OCI-LY3 (cell line): ENCODE measurements at regions not wholly inside any gene's neighbourhood (a gene's known extent, or its start where the extent isn't known, plus 50 kb on each side); places are given as distances from the start of the nearest gene placed in this dataset.
"Not testable (repeated sequence)": the region's sequence is repeated elsewhere in the genome, so short reads cannot be mapped to it uniquely, and the experiment has no call there.

Source experiments
- H2AFZ ChIP-seq: fragments of 200-600, 300-600 bp; shearing (Covaris generic); 2 replicates; pipeline ENCODE4 v1.6.0; 2014; ENCODE audit warnings: antibody characterized with exemption, low read depth, low read length
- H3K27ac ChIP-seq: fragments of 200-600, 300-600 bp; sonication (generic); 2 replicates; pipeline ENCODE4 v1.5.1; 2014; ENCODE audit warnings: mild to moderate bottlenecking, low read length, moderate library complexity, mixed read lengths
- H3K27me3 ChIP-seq: fragments of 200-600, 300-600 bp; sonication (generic); 2 replicates; pipeline ENCODE4 v1.6.1; 2014; ENCODE audit warnings: low read depth, low read length, mixed read lengths
- H3K36me3 ChIP-seq: fragments of 200-600, 300-600 bp; sonication (generic); replicated peaks from 2 replicates; pipeline ENCODE3; 2014; ENCODE audit warnings: low read depth, low read length, mixed read lengths
- H3K4me1 ChIP-seq: fragments of 300-600, 200-600 bp; sonication (generic); 2 replicates; pipeline ENCODE4 v1.6.1; 2014; ENCODE audit warnings: low read length, mixed read lengths
- H3K4me2 ChIP-seq: fragments of 200-600, 300-600 bp; sonication (generic); 2 replicates; pipeline ENCODE4 v1.6.1; 2014; ENCODE audit warnings: low read length, mixed read lengths
- H3K4me3 ChIP-seq: fragments of 300-600, 200-600 bp; sonication (generic); 2 replicates; pipeline ENCODE4 v1.5.1; 2014; ENCODE audit warnings: antibody characterized with exemption, mild to moderate bottlenecking, low read length, moderate library complexity
- H3K79me2 ChIP-seq: fragments of 300-600, 200-600 bp; shearing (Covaris generic); 2 replicates; pipeline ENCODE4 v1.6.1; 2014; ENCODE audit warnings: mild to moderate bottlenecking, low read length, mixed read lengths
- H3K9ac ChIP-seq: fragments of 300-600, 200-600 bp; shearing (Covaris generic); 2 replicates; pipeline ENCODE4 v1.6.0; 2014; ENCODE audit warnings: mild to moderate bottlenecking, low read length, moderate library complexity
- H3K9me3 ChIP-seq: fragments of 200-600, 300-600 bp; shearing (Covaris generic); 2 replicates; pipeline ENCODE4 v1.6.1; 2014; ENCODE audit warnings: low read length, mixed read lengths; ENCODE audit not compliant: insufficient read depth
- H4K20me1 ChIP-seq: fragments of 200-600, 300-600 bp; sonication (generic); 2 replicates; pipeline ENCODE4 v1.6.1; 2016; ENCODE audit warnings: low read length, mixed read lengths; ENCODE audit not compliant: insufficient read depth
- CTCF ChIP-seq: fragments of 200-600, 300-600 bp; sonication (generic); IDR thresholded peaks from 2 replicates; pipeline ENCODE4 v1.5.1; 2014; ENCODE audit warnings: antibody characterized with exemption, low read length, low read depth
- EZH2phosphoT487 ChIP-seq: fragments of 200-600 bp; shearing (Covaris generic); IDR thresholded peaks from 2 replicates; pipeline ENCODE4 v1.6.1; 2018; ENCODE audit warnings: antibody characterized with exemption, mixed run types, low read depth

GRCh38 chr16:65244787-65245186 lies 122.9 kb upstream of the CDH11 start:
- H3K79me2 ChIP-seq, result no peaks in the 10 kb centered on the region
- H3K9me3 ChIP-seq, result no peaks in the 10 kb centered on the region
- no peaks in the 10 kb centered on the region for H3K4me1 ChIP-seq
- TF ChIP-seq EZH2phosphoT487, result no peak
- no peak for TF ChIP-seq CTCF
- H2AFZ ChIP-seq, result no peak overlapping the region
- H3K27me3 ChIP-seq, result no peaks in the 10 kb centered on the region
- H3K9ac ChIP-seq, result no peak overlapping the region
- no peaks in the 10 kb centered on the region for H3K36me3 ChIP-seq
- H3K4me2 ChIP-seq, result no peak overlapping the region
- no peak overlapping the region for H3K27ac ChIP-seq
- no peaks in the 10 kb centered on the region for H4K20me1 ChIP-seq
- H3K4me3 ChIP-seq, result no peak overlapping the region

- Histone ChIP-seq H3K27ac (no peak overlapping the region), H3K9me3 (no peaks in the 10 kb centered on the region), H3K79me2 (no peaks in the 10 kb centered on the region), H3K4me2 (no peak overlapping the region), H3K9ac (no peak overlapping the region), H3K4me1 (no peaks in the 10 kb centered on the region), H3K27me3 (no peaks in the 10 kb centered on the region), H2AFZ (no peak overlapping the region), H3K36me3 (no peaks in the 10 kb centered on the region), H4K20me1 (no peaks in the 10 kb centered on the region), H3K4me3 (no peak overlapping the region)
- TF ChIP-seq EZH2phosphoT487 (no peak), CTCF (no peak)
These were observed 113.7 kb upstream of the CDH11 start for GRCh38 chr16:65235339-65236177.

- not testable (repeated sequence) for H3K4me3 ChIP-seq, H3K36me3 ChIP-seq, H2AFZ ChIP-seq, H3K9ac ChIP-seq, H3K27me3 ChIP-seq, H3K4me1 ChIP-seq, H3K79me2 ChIP-seq, H3K27ac ChIP-seq, H3K9me3 ChIP-seq, H4K20me1 ChIP-seq, H3K4me2 ChIP-seq
These were observed 113.0 kb upstream of the CDH11 start for GRCh38 chr16:65234721-65235320.

GRCh38 chr16:65229191-65229662 lies 107.4 kb upstream of the CDH11 start:
- Histone ChIP-seq H3K79me2 (no peaks in the 10 kb centered on the region), H4K20me1 (no peaks in the 10 kb centered on the region), H3K27me3 (no peaks in the 10 kb centered on the region), H2AFZ (no peak overlapping the region), H3K4me1 (no peaks in the 10 kb centered on the region), H3K4me3 (no peak overlapping the region), H3K27ac (no peak overlapping the region), H3K4me2 (no peak overlapping the region), H3K9me3 (no peaks in the 10 kb centered on the region), H3K36me3 (no peaks in the 10 kb centered on the region), H3K9ac (no peak overlapping the region)
- TF ChIP-seq CTCF (no peak), EZH2phosphoT487 (no peak)
